NOMO-1 (cell line): ENCODE measurements at regions not wholly inside any gene's neighbourhood (a gene's known extent, or its start where the extent isn't known, plus 50 kb on each side); places are given as distances from the start of the nearest gene placed in this dataset.
"Not testable (repeated sequence)": the region's sequence is repeated elsewhere in the genome, so short reads cannot be mapped to it uniquely, and the experiment has no call there.

Experiments
- DNase-seq, 2 experiments: peaks; one replicate each; lab custom pipeline; 2025; ENCODE audit not compliant: unreplicated experiment in 2 of 2; lab: John Stamatoyannopoulos, UW

DNA sequence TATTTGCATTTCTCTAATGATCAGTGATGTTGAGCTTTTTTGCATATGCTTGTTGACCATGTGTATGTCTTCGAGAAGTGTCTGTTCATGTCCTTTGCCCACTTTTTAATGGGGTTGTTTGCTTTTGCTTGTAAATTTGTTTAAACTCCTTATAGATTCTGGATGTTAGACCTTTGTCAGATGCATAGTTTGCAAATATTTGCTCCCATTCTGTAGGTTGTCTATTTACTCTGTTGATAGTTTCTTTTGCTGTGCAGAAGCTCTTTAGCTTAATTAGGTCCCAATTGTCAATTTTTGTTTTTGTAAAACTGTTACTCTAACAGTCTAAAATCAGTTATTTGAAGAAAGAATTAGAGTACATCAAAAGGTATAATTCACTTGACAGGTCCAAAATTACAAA is 160.6 kb downstream of the LRIG3 start:
- DNase-seq: not testable (repeated sequence)

- no peak for DNase-seq
Measured at GRCh38 chr12:58761308-58761707, 159.0 kb downstream of the LRIG3 start.

DNA sequence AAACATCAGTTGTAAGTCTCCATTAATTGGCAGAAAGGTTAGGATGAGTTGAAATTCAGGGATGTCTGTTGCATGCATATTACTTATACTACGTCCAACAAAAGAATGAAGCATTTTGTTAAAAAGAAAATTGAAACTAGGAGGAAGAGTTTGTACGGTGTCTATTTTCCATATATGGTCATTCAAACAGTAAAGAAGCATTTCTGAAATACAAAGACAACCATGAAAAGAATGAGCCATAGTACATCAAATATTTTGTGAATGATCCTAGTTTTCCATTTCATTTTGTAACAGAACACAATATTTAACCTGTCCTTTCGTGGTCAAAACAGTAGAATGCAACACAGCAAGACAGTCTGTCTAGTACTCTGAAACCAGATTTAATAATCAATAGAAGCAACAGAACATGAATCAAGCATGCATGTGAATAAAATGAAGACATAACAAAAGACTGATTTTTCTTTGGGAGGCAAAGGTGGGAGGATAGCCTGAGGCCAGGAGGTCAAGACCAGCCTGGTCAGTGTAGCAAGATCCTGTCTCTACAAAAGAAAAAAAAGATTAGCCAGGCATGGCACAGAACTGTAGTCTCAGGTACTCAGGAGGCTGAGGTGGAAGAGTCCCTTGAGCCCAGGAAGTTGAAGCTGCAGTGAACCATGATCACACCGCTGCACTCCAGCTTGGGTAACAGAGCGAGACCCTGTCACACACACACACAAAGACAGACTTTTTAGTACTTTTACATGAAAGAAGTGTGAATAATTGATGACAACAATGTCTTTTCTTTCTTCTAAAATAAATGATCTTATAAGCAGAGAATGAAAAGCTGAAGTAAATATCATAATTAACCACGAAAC is 156.0 kb downstream of the LRIG3 start:
- no peak for DNase-seq

DNA sequence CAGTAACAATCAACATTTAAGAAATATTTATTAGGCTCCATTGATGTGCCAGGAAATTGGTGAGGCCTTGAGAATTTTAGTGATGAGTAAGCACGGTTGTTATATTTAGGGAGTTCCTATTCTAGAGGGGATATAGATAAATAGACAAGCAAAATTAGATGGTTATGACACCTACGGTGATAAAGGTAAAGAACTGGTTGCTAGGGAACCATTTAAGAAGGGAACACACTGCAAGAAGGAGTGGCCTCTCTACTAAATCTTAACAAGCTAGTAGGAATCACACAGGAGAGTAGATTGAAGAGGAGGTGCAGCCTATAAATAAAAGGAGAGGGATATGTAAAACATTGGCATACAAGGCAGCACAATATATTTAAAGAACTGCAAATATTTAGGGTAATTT is 155.2 kb downstream of the LRIG3 start:
- DNase-seq: no peak

DNA sequence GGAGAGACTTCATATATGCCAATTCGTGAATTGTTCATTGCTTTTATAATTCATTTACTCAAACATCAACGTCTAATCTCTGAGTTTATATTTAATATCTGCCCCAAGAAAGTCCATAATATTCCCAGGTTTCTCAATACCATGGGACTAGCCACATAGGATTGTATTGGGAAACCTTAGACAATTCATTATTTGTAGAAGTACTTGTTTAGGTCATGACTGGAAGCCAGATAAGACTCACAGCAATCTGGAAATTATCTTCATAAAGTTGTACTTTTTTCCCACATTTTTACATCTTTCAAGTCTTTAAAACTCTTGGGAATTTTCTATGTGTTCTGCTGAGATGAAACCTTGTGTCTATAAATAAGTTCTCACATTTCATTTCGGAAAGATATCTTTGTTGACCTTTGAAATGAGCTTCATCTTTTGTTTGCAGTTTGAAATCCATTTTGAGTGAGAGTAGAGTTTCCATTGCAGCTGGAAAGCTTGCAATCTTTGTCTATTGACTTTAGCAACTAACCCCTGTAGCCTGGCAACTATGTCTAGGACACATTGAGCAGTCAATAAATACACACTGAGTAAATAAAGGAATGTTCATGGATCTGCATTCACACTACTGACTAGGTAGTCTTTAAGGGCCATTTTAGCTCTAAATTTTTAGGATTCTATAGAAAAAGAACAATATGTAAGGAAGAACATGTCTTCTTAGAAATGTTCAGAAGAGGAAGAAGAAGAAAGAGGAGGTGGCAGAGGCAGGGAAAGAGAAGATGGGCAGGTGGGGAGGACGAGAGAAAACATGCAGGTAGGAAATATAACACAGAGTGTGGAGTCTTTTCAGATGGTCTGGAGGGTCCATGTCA is 154.4 kb downstream of the LRIG3 start:
- no peak for DNase-seq

DNA sequence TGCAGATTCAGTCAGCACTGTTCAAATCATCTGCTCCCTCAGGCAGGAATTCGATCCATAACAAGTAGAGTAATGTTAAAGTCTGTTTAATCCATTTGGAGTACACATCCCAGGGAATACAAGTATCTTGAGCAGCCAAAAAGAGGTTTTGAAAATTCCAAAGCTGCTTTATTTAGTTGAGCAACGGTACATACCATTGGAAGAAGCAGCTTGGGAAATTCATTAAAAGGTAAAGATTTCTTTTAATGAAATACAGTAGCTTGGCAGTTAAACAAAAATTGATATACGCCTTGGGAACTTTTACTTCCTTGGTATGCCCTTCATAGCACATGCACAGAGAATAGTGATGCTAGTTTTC is 153.8 kb downstream of the LRIG3 start:
- no peak for DNase-seq

GRCh38 chr12:58767496-58767895 is 152.8 kb downstream of the LRIG3 start:
- no peak for DNase-seq

- no peak for DNase-seq
Measured at GRCh38 chr12:58773986-58774385, 146.3 kb downstream of the LRIG3 start.

GRCh38 chr12:58774731-58775130 is 145.6 kb downstream of the LRIG3 start:
- DNase-seq: no peak

GRCh38 chr12:58775396-58775795 is 144.9 kb downstream of the LRIG3 start:
- DNase-seq: no peak

DNA sequence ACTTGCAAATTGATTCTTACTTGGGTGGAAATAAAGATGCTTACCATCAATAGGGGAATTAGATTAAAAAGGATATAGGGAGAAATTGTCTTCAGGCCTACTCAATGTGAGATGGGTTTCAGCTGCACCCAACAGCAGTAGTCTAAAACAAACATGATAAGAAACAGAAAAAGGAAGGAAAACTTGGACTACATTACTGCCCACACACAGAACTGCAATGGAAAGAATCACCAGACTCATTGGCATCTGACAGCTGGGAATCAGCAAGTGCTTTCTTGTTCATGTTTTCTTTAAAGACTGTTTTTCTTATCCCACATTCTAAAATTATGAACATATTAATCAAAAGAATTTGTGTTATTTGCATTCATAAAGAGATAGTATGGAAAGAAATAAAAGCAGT is 144.2 kb downstream of the LRIG3 start:
- no peak for DNase-seq

GRCh38 chr12:58777815-58778214 is 142.5 kb downstream of the LRIG3 start:
- no peak for DNase-seq

- no peak for DNase-seq
Measured at GRCh38 chr12:58781609-58782008, 138.7 kb downstream of the LRIG3 start.

GRCh38 chr12:58787021-58787760 is 133.1 kb downstream of the LRIG3 start:
- no peak for DNase-seq

DNA sequence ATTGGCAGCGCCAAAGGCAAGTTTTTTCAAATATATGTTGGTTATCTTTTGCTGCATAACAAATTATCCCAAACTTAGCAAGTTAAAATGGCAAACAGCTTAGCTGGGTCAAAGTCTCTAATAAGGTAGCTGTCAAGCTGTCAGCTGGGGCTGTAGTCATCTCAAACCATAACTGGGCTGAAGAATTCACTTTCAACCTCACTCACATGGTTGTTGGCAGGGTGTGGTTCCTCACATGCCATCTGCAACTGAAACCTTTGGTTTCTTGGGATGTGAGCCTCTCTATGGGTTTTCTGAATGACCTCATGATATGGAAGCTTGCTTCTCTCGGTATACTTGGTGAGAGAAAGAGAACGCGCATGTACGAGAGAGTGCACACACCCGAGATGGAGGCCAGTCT is 125.4 kb downstream of the LRIG3 start:
- no peak for DNase-seq

DNA sequence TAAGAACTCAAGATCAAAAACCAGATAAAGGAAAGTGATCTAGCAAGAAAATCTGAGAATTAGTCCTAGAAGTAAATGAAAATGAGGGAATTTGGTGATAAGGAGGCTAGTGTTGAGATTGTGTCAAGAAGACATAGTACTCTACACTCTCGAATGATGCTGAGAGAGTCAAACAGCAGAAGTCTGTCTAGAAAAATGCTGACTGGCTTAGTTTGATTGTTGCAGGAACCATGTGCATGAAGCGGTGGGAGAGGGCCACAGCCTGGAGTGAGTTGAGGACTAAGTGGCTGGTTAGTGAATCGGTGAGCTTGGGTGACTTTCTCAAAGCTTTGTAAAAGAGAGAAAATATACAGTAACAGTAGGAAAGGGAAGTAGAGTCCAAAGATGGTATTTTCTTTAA is 124.5 kb downstream of the LRIG3 start:
- DNase-seq: no peak

- no peak for DNase-seq
Measured at GRCh38 chr12:58801986-58802385, 118.3 kb downstream of the LRIG3 start.

DNA sequence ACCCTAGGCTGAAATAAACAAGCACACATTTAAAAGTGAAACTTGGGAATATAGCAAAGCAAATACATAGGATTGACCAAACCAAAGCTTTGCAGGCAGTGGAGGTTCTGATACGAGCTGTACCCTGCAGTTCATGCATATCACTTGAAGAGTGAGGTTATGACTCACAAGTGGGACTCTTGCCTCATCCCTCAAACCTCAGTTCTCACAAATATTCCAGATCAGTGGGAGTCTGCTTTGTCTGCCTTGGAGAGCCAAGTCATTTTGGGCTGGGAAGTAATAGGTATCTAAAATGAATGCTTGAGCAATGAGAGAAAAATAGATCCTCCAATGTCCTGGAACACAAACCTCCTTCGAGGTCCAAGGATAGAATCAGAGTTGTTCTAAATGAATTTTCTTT is 116.4 kb downstream of the LRIG3 start:
- DNase-seq: no peak

- no peak for DNase-seq
Measured at GRCh38 chr12:58804749-58805148, 115.6 kb downstream of the LRIG3 start.

DNA sequence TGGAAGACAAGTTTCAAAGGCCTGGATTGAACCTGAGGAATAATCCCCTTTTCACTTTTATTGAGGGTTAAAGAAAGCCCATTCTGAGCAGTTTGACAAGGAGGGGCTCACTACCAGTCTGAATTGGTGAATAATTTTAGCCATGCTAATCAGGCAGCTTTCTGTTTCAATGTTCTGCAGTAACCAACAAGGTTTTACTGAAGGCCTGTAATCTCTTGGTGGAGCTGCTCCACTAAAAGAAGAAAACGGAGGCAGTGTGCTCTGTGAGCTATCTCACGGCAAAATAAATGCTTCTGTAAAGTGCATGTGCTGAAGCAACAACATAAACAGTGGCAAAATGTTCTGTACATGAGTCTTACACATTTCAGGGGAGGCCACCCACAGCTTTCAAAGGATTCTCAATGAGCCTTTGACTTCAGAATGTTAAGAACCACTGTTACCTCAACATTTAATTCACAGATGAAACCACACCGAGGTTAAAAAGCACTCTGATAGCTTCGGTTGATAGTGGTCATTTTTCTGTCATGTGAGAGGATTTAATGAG is 111.2 kb downstream of the LRIG3 start:
- DNase-seq: no peak

DNA sequence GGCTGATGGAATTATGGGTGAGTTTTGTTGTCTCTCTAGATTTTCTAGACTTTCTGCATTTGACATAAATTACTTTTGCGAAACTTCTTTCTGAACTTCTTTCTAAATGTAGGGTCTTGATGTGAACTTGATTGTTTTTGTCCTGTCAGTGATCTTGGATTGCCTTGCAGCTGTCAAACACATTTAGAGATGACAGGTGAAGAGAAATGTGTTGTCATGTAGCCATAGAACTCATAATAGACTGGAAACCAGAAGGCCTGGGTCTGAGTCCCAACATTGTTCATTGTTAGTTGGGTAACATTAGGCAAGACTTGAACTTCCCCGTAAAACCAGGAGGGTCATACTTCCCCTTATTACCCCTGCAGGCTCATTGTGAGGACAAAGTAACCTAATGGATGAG is 109.0 kb downstream of the LRIG3 start:
- DNase-seq: peak in 1 of 2 experiments; percentile 16
